Aorta (tissue), 5 donors: ENCODE measurements at regions not wholly inside any gene's neighbourhood (a gene's known extent, or its start where the extent isn't known, plus 50 kb on each side); places are given as distances from the start of the nearest gene placed in this dataset.

ENCODE experiments used
- ATAC-seq: fragments of 200-7000 bp; cut with Tn5 transposase; one replicate; pipeline ENCODE4 v1.9.1; 2022; ENCODE audit warnings: moderate library complexity; ENCODE audit not compliant: low FRiP score
- DNase-seq, 2 donors: peaks; one replicate each; pipeline ENCODE4 v3.0.0-alpha.2; 2020
- H3K27ac ChIP-seq, 2 donors: one replicate each; pipeline ENCODE4 v1.5.1; 2013; ENCODE audit warnings: low read length in 2 of 2, mild to moderate bottlenecking in 2 of 2, moderate library complexity in 2 of 2, control low read depth in 1 of 2, inconsistent platforms in 1 of 2, low read depth in 1 of 2
- H3K27me3 ChIP-seq, 2 donors: one replicate each; pipeline ENCODE4 v1.6.1; 2013; ENCODE audit warnings: control low read depth in 1 of 2, low read length in 1 of 2, mild to moderate bottlenecking in 1 of 2, moderate library complexity in 1 of 2; ENCODE audit not compliant: insufficient read depth in 2 of 2, control insufficient read depth in 1 of 2
- H3K36me3 ChIP-seq, 2 donors: one replicate each; pipeline ENCODE4 v1.6.1; 2013; ENCODE audit warnings: control low read depth in 1 of 2, low read length in 1 of 2, mild to moderate bottlenecking in 1 of 2; ENCODE audit not compliant: insufficient read depth in 2 of 2, control insufficient read depth in 1 of 2
- H3K4me1 ChIP-seq, 2 donors: one replicate each; pipeline ENCODE4 v1.6.1; 2013; ENCODE audit warnings: low read length in 2 of 2, control low read depth in 1 of 2, mild to moderate bottlenecking in 1 of 2, moderate library complexity in 1 of 2; ENCODE audit not compliant: insufficient read depth in 2 of 2, control insufficient read depth in 1 of 2
- H3K4me3 ChIP-seq, 2 donors: one replicate each; pipeline ENCODE4 v1.5.1; 2013; ENCODE audit warnings: low read length in 2 of 2, control low read depth in 1 of 2, mild to moderate bottlenecking in 1 of 2
- H3K9me3 ChIP-seq: one replicate; pipeline ENCODE4 v1.6.1; 2013; ENCODE audit warnings: mild to moderate bottlenecking, low read length; ENCODE audit not compliant: control insufficient read depth
- WGBS, 2 donors: extraction: QIAGEN DNeasy Blood & Tissue Kit; methylation state at CpG; one replicate each; pipeline ENCODE4 v1.1.7; 2013; 5-methylcytosine and 5-hydroxymethylcytosine counted together
- intact Hi-C, 2 donors: fragments of 100-400 bp; cut with DNase I; formaldehyde crosslinking; loops; one replicate each; pipeline versions ENCODE4 v1.14.2 to v1.15.0; 2022
- donor health status: healthy with polysubstance abuse.
- donor health status: Bipolar disorder and iron deficiency.
- donor health status: DM: no; HTN: no; CAD: no.
- donor health status: DM: no; HTN: no; CAD: no.
- donor health status: DM: yes; HTN: yes; CAD: no.

DNA sequence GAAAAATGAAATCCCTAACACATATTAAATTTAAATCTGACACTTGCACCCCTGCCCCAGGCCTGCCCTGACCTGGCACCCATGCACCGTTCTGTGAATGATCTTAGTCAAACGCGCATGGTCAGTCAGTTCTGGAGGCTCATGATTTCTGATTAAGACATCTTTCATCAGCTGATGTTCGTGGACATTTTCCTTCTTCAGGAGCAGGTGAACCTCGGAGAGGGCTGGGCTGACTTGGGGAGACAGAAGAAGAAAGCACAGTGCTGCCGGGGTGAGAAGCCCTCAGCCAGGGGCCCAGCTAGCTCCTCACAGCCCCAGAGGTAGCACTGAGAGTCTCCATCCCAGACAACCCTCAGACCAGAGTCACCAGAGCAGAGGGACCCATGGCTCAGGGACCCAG is 134.5 kb upstream of the AJAP1 start:
- Histone ChIP-seq H3K4me1 (no peaks in the 10 kb centered on the region), H3K9me3 (no peaks in the 10 kb centered on the region), H3K4me3 (no peak overlapping the region), H3K36me3 (no peaks in the 10 kb centered on the region), H3K27me3 (no peaks in the 10 kb centered on the region), H3K27ac (no peak overlapping the region)
- WGBS, 2 donors: 84 to 88% methylated on average over 6 of the region's 6 CpGs
- DNase-seq (no peak), ATAC-seq (no peak)
- intact Hi-C loops: no loop called here

DNA sequence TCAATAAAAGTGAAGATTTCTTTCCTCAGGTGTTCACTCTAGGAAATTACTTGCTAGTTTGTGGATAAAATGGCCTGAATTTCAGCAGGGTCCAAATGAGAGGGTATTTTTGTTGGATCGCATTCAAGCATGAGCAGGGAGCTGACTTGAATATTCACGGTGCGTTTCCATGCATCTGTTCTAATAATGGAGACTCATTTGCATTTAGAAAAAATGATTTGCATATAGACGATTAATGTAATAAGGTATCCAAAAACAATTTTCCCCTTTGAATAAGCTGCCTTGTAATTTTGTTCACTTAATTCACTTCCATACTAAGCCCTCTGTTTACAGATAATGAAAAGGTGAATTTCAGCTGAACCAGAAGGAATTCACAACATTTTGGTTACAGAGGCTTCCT is 130.9 kb upstream of the AJAP1 start:
- intact Hi-C loops: no loop called here
- no peaks in the 10 kb centered on the region for H3K36me3 ChIP-seq
- no peak for ATAC-seq

DNA sequence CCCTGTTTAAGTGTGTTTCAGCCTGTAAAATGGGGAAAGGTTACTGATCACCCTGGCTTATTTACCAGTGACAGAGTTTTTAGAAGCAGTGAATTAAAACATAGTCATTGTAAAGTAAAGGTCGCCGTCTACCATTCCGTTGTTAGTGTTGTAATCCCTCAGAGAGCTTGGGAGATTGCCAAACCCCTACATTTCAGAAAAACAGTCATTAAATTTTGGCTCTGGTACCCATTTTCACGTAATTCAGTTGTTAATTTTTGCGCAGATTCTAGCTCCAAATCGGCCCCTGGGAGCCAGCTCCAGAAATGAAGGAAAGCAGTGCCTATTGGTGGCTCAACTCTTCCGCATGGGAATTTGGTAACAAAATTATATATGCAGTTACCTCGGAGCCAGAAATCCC is 127.7 kb upstream of the AJAP1 start:
- ATAC-seq: no peak
- H3K4me1 ChIP-seq: no peaks in the 10 kb centered on the region
- H3K4me3 ChIP-seq: no peak overlapping the region
- no peaks in the 10 kb centered on the region for H3K27me3 ChIP-seq
- WGBS, 2 donors: 53 to 61% methylated on average over 8 of the region's 8 CpGs
- no peaks in the 10 kb centered on the region for H3K9me3 ChIP-seq
- H3K36me3 ChIP-seq: no peaks in the 10 kb centered on the region
- no peak overlapping the region for H3K27ac ChIP-seq
- DNase-seq: no peak
- intact Hi-C loops: no loop called here

More for the DNA sequence above, 130.9 kb upstream of the AJAP1 start:
- DNase-seq: no peak
- WGBS, 2 donors: 61 to 65% methylated on average over 4 of the region's 4 CpGs
- Histone ChIP-seq H3K4me3 (no peak overlapping the region), H3K9me3 (no peaks in the 10 kb centered on the region), H3K27me3 (no peaks in the 10 kb centered on the region), H3K4me1 (no peaks in the 10 kb centered on the region), H3K27ac (no peak overlapping the region)

GRCh38 chr1:4527819-4528218 is 126.6 kb upstream of the AJAP1 start:
- Histone ChIP-seq H3K27ac (no peak overlapping the region), H3K9me3 (no peaks in the 10 kb centered on the region), H3K36me3 (no peaks in the 10 kb centered on the region), H3K4me3 (no peak overlapping the region), H3K4me1 (no peaks in the 10 kb centered on the region), H3K27me3 (no peaks in the 10 kb centered on the region)
- ATAC-seq (no peak), DNase-seq (no peak)
- intact Hi-C loops: no loop called here
- 61 to 68% methylated on average over 18 of the region's 18 CpGs for WGBS, 2 donors

DNA sequence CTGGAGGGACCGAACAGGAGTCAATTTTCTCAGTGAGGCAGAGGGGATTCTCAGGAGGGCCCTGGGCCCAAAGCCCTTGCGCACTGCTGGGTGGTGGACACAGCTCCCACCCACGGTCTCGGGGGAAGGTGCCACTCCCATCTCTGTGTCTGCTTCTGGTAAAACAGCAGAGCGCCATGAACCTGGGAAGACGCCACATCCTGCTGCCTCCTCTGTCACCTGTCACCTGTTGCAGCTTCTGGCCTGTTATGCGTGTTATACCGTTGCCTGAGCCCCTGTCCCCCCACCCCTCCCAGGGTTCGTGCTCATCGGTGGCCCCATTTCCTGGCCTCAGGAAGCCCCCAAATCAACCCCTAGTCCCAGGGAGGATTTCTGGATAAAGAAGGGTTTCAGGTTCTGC is 125.8 kb upstream of the AJAP1 start:
- Histone ChIP-seq H3K27me3 (no peaks in the 10 kb centered on the region), H3K4me3 (no peak overlapping the region), H3K27ac (no peak overlapping the region), H3K4me1 (no peaks in the 10 kb centered on the region), H3K9me3 (no peaks in the 10 kb centered on the region), H3K36me3 (no peaks in the 10 kb centered on the region)
- 80% methylated on average over 10 of the region's 10 CpGs for WGBS, 2 donors
- no peak for ATAC-seq
- intact Hi-C loops: no loop called here
- no peak for DNase-seq

- Histone ChIP-seq H3K9me3 (no peaks in the 10 kb centered on the region), H3K27ac (no peak overlapping the region), H3K4me3 (no peak overlapping the region), H3K36me3 (no peaks in the 10 kb centered on the region), H3K4me1 (no peaks in the 10 kb centered on the region), H3K27me3 (no peaks in the 10 kb centered on the region)
- intact Hi-C loops: no loop called here
- DNase-seq: no peak
- ATAC-seq: no peak
- 63 to 68% methylated on average over 14 of the region's 14 CpGs for WGBS, 2 donors
Measured at GRCh38 chr1:4529446-4530165, 124.8 kb upstream of the AJAP1 start.

GRCh38 chr1:4530166-4530785 is 124.1 kb upstream of the AJAP1 start:
- no peak overlapping the region for H3K4me3 ChIP-seq
- intact Hi-C loops: no loop called here
- no peaks in the 10 kb centered on the region for H3K9me3 ChIP-seq
- no peaks in the 10 kb centered on the region for H3K4me1 ChIP-seq
- no peaks in the 10 kb centered on the region for H3K36me3 ChIP-seq
- no peaks in the 10 kb centered on the region for H3K27me3 ChIP-seq
- WGBS, 2 donors: 71 to 78% methylated on average over 9 of the region's 9 CpGs
- ATAC-seq: no peak
- no peak for DNase-seq
- H3K27ac ChIP-seq: no peak overlapping the region

DNA sequence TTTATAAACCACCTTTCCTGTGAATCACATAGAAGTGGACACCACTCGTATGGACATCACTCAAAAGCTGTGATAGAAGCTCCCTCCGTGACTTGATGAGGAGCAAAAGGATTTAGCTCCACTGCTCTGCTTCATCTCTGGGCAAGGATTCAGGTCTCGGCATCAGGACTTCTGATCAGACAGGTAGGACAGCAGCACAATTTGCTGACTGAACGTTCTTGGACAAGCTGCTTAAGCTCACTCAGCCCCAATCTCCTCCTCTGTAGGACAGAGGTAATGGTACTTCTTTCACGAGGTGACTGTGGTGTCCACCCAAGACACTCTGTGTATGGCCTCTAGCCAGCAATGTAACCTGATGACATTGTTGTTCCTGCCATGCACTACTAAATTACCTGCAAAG is 122.6 kb upstream of the AJAP1 start:
- H3K4me1 ChIP-seq: no peaks in the 10 kb centered on the region
- H3K27me3 ChIP-seq: no peaks in the 10 kb centered on the region
- no peak overlapping the region for H3K4me3 ChIP-seq
- intact Hi-C loops: no loop called here
- no peaks in the 10 kb centered on the region for H3K36me3 ChIP-seq
- 72 to 74% methylated on average over 5 of the region's 5 CpGs for WGBS, 2 donors
- DNase-seq (no peak), ATAC-seq (no peak)
- no peak overlapping the region for H3K27ac ChIP-seq
- H3K9me3 ChIP-seq: no peaks in the 10 kb centered on the region

DNA sequence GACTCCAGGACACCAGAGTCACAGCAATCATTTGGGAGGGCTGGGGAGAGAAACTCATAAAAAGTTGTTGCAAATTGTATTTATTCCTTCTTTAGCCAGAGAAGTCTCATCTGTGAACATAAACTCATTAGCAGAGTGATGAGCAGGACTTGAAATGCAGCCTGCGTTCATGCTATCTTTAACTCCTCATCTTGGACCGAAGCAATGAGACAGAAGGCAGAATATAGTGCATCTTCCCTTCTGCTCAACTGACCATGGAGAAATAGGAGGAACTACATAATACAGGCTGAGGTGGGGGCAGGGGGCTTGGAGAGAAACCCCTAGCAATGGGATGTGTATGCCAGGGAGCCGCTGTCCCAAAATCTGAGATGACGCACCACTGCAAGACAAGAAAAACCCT is 121.8 kb upstream of the AJAP1 start:
- Histone ChIP-seq H3K4me3 (no peak overlapping the region), H3K27me3 (no peaks in the 10 kb centered on the region), H3K9me3 (no peaks in the 10 kb centered on the region), H3K4me1 (no peaks in the 10 kb centered on the region), H3K27ac (no peak overlapping the region), H3K36me3 (no peaks in the 10 kb centered on the region)
- DNase-seq (no peak), ATAC-seq (no peak)
- WGBS, 2 donors: 94 to 95% methylated on average over 4 of the region's 4 CpGs
- intact Hi-C loops: no loop called here
